HEK293 (cell line): ENCODE measurements at regions not wholly inside any gene's neighbourhood (a gene's known extent, or its start where the extent isn't known, plus 50 kb on each side); places are given as distances from the start of the nearest gene placed in this dataset.

Source experiments
- GLIS2 ChIP-seq: fragments of 450-650 bp; formaldehyde crosslinking; IDR thresholded peaks from 2 replicates; pipeline ENCODE4 v1.5.1; 2016; ENCODE audit warnings: missing biosample characterization, missing genetic modification characterization
- HOXA7 ChIP-seq: sonication (generic); formaldehyde crosslinking; IDR thresholded peaks from 2 replicates; pipeline ENCODE4 v1.8.1; 2022; ENCODE audit warnings: missing genetic modification reagents, borderline replicate concordance
- KLF7 ChIP-seq: fragments of 450-650 bp; formaldehyde crosslinking; IDR thresholded peaks from 2 replicates; pipeline ENCODE4 v1.5.1; 2016; ENCODE audit warnings: missing biosample characterization, missing genetic modification characterization, borderline replicate concordance
- OSR2 ChIP-seq: fragments of 450-650 bp; formaldehyde crosslinking; IDR thresholded peaks from 2 replicates; pipeline ENCODE4 v1.5.1; 2016; ENCODE audit warnings: missing biosample characterization, missing genetic modification characterization
- SCRT2 ChIP-seq: fragments of 450-650 bp; formaldehyde crosslinking; IDR thresholded peaks from 2 replicates; pipeline ENCODE4 v1.5.1; 2016; ENCODE audit warnings: missing biosample characterization, missing genetic modification characterization
- ZBTB1 ChIP-seq: fragments of 450-650 bp; formaldehyde crosslinking; IDR thresholded peaks from 2 replicates; pipeline ENCODE4 v1.5.1; 2016; ENCODE audit warnings: missing biosample characterization, missing genetic modification characterization
- ZFP41 ChIP-seq: fragments of 450-650 bp; formaldehyde crosslinking; IDR thresholded peaks from 2 replicates; pipeline ENCODE4 v1.5.1; 2016; ENCODE audit warnings: missing biosample characterization, missing genetic modification characterization, borderline replicate concordance
- ZNF138 ChIP-seq: fragments of 450-650 bp; formaldehyde crosslinking; IDR thresholded peaks from 2 replicates; pipeline ENCODE4 v1.5.1; 2016; ENCODE audit warnings: missing biosample characterization, missing genetic modification characterization, borderline replicate concordance
- ZNF146 ChIP-seq: fragments of 450-650 bp; formaldehyde crosslinking; IDR thresholded peaks from 2 replicates; pipeline ENCODE4 v1.5.1; 2016; ENCODE audit warnings: missing biosample characterization, missing genetic modification characterization
- ZNF239 ChIP-seq: fragments of 450-650 bp; formaldehyde crosslinking; IDR thresholded peaks from 2 replicates; pipeline ENCODE4 v1.5.1; 2016; ENCODE audit warnings: missing biosample characterization, missing genetic modification characterization
- ZNF37A ChIP-seq: fragments of 450-650 bp; IDR thresholded peaks from 2 replicates; pipeline ENCODE4 v1.5.1; 2018; ENCODE audit warnings: missing biosample characterization, missing genetic modification characterization
- ZNF423 ChIP-seq: fragments of 450-650 bp; formaldehyde crosslinking; IDR thresholded peaks from 2 replicates; pipeline ENCODE4 v1.5.1; 2016; ENCODE audit warnings: missing biosample characterization, missing genetic modification characterization
- ZNF48 ChIP-seq: fragments of 450-650 bp; formaldehyde crosslinking; IDR thresholded peaks from 2 replicates; pipeline ENCODE4 v1.5.1; 2016; ENCODE audit warnings: missing biosample characterization, missing genetic modification characterization
- ZNF548 ChIP-seq: fragments of 450-650 bp; formaldehyde crosslinking; IDR thresholded peaks from 2 replicates; pipeline ENCODE4 v1.5.1; 2016; ENCODE audit warnings: missing biosample characterization, missing genetic modification characterization
- ZNF549 ChIP-seq: fragments of 450-650 bp; IDR thresholded peaks from 2 replicates; pipeline ENCODE4 v1.5.1; 2018; ENCODE audit warnings: missing biosample characterization, missing genetic modification characterization, mild to moderate bottlenecking, inconsistent platforms, moderate library complexity
- ZNF610 ChIP-seq: fragments of 450-650 bp; formaldehyde crosslinking; IDR thresholded peaks from 2 replicates; pipeline ENCODE4 v1.5.1; 2016; ENCODE audit warnings: missing biosample characterization, missing genetic modification characterization, borderline replicate concordance
- ZNF621 ChIP-seq: fragments of 450-650 bp; formaldehyde crosslinking; IDR thresholded peaks from 2 replicates; pipeline ENCODE4 v1.5.1; 2017; ENCODE audit warnings: missing biosample characterization, missing genetic modification characterization
- ZNF677 ChIP-seq: fragments of 450-650 bp; IDR thresholded peaks from 2 replicates; pipeline ENCODE4 v1.5.0; 2018; ENCODE audit warnings: missing biosample characterization, mild to moderate bottlenecking, missing genetic modification characterization, moderate library complexity
- ZNF777 ChIP-seq: fragments of 450-650 bp; formaldehyde crosslinking; IDR thresholded peaks from 2 replicates; pipeline ENCODE4 v1.5.1; 2017; ENCODE audit warnings: missing biosample characterization, missing genetic modification characterization, borderline replicate concordance
- ZSCAN16 ChIP-seq: fragments of 450-650 bp; formaldehyde crosslinking; IDR thresholded peaks from 2 replicates; pipeline ENCODE4 v1.5.1; 2016; ENCODE audit warnings: missing biosample characterization, missing genetic modification characterization
- ZSCAN23 ChIP-seq: fragments of 450-650 bp; formaldehyde crosslinking; IDR thresholded peaks from 2 replicates; pipeline ENCODE4 v1.5.1; 2016; ENCODE audit warnings: missing biosample characterization, missing genetic modification characterization
- TF ChIP-seq, protein P1 (sequence below): fragments of 450-650 bp; formaldehyde crosslinking; IDR thresholded peaks from 2 replicates; pipeline ENCODE4 v1.5.1; 2017; ENCODE audit warnings: missing biosample characterization, missing genetic modification characterization
- TF ChIP-seq, protein P2 (sequence below): fragments of 450-650 bp; formaldehyde crosslinking; IDR thresholded peaks from 2 replicates; pipeline ENCODE4 v1.5.1; 2017; ENCODE audit warnings: missing biosample characterization, missing genetic modification characterization
- TF ChIP-seq, protein P3 (sequence below): fragments of 450-650 bp; formaldehyde crosslinking; IDR thresholded peaks from 2 replicates; pipeline ENCODE4 v1.5.1; 2016; ENCODE audit warnings: missing biosample characterization, missing genetic modification characterization, borderline replicate concordance
- TF ChIP-seq, protein P4 (sequence below): fragments of 450-650 bp; formaldehyde crosslinking; IDR thresholded peaks from 2 replicates; pipeline ENCODE4 v1.5.1; 2016; ENCODE audit warnings: missing biosample characterization, missing genetic modification characterization
- TF ChIP-seq, protein P5 (sequence below): fragments of 450-650 bp; formaldehyde crosslinking; IDR thresholded peaks from 2 replicates; pipeline ENCODE4 v1.5.1; 2016; ENCODE audit warnings: missing biosample characterization, missing genetic modification characterization
- TF ChIP-seq, protein P6 (sequence below): IDR thresholded peaks from 2 replicates; pipeline ENCODE4 v1.6.1; 2011; ENCODE audit warnings: mild to moderate bottlenecking, low read depth, low read length, borderline replicate concordance

DNA sequence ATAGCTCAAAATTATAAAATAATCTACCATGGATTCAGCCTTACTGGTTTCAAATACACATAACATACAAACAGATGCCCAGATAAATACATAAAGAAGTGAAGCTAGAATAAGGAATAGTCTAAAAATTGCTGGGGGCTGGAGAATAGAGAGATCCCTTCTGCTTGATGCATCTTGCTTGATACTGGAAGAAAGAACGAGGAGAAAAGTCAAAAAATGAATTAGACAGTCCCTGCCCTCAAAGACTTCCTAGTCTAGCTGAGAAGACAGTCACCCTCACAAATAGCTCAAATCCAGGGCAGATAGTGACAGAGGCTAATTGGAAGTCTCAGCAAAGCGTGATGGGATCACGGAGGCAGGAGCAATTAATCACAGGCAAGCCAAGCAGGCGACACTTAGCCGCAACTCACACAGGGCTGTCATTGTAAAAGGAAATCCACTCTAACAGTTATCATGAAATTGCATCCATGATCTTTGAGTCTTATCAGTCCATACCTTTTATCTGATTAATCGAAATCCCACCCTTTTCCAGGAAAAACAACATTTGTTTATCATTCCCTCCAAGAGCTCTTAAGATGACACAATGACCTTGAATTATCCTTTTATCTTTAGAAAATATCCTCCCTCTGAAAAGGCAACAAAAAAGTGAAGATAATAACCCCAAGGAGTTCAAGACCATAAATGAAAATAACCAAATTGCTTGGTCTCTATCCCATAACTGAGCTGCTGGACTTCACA is 59.7 kb upstream of the TIAM1 start (continued):
- TF ChIP-seq ZNF138 (no peak), ZSCAN16 (tag by site-specific recombination) (no peak), ZNF549 (tag by site-specific recombination) (no peak), ZNF423 (tag by site-specific recombination) (no peak), OSR2 (tag by site-specific recombination) (peak; percentile 95), ZNF621 (no peak), ZNF48 (tag by site-specific recombination) (no peak), HOXA7 (CRISPR knock-in tag) (no peak), ZSCAN23 (tag by site-specific recombination) (no peak), ZNF146 (tag by site-specific recombination) (no peak), GLIS2 (tag by site-specific recombination) (no peak), KLF7 (tag by site-specific recombination) (no peak; the same call in 1 of the 2 replicates), ZNF677 (tag by site-specific recombination) (no peak), ZFP41 (tag by site-specific recombination) (no peak), ZNF548 (tag by site-specific recombination) (no peak), ZNF610 (tag by site-specific recombination) (0 out of 2 replicates have a peak, but pooled peaks have one; percentile 50), ZNF239 (tag by site-specific recombination) (no peak), ZNF37A (no peak), ZNF777 (tag by site-specific recombination) (no peak), SCRT2 (tag by site-specific recombination) (no peak), ZBTB1 (tag by site-specific recombination) (no peak)
- TF ChIP-seq, protein P1, sequence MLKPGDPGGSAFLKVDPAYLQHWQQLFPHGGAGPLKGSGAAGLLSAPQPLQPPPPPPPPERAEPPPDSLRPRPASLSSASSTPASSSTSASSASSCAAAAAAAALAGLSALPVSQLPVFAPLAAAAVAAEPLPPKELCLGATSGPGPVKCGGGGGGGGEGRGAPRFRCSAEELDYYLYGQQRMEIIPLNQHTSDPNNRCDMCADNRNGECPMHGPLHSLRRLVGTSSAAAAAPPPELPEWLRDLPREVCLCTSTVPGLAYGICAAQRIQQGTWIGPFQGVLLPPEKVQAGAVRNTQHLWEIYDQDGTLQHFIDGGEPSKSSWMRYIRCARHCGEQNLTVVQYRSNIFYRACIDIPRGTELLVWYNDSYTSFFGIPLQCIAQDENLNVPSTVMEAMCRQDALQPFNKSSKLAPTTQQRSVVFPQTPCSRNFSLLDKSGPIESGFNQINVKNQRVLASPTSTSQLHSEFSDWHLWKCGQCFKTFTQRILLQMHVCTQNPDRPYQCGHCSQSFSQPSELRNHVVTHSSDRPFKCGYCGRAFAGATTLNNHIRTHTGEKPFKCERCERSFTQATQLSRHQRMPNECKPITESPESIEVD (tag by site-specific recombination), result peak; percentile 79; the same call in 1 of the 2 replicates
- TF ChIP-seq, protein P2, sequence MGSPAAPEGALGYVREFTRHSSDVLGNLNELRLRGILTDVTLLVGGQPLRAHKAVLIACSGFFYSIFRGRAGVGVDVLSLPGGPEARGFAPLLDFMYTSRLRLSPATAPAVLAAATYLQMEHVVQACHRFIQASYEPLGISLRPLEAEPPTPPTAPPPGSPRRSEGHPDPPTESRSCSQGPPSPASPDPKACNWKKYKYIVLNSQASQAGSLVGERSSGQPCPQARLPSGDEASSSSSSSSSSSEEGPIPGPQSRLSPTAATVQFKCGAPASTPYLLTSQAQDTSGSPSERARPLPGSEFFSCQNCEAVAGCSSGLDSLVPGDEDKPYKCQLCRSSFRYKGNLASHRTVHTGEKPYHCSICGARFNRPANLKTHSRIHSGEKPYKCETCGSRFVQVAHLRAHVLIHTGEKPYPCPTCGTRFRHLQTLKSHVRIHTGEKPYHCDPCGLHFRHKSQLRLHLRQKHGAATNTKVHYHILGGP (tag by site-specific recombination), result peak; percentile 87
- TF ChIP-seq, protein P3, sequence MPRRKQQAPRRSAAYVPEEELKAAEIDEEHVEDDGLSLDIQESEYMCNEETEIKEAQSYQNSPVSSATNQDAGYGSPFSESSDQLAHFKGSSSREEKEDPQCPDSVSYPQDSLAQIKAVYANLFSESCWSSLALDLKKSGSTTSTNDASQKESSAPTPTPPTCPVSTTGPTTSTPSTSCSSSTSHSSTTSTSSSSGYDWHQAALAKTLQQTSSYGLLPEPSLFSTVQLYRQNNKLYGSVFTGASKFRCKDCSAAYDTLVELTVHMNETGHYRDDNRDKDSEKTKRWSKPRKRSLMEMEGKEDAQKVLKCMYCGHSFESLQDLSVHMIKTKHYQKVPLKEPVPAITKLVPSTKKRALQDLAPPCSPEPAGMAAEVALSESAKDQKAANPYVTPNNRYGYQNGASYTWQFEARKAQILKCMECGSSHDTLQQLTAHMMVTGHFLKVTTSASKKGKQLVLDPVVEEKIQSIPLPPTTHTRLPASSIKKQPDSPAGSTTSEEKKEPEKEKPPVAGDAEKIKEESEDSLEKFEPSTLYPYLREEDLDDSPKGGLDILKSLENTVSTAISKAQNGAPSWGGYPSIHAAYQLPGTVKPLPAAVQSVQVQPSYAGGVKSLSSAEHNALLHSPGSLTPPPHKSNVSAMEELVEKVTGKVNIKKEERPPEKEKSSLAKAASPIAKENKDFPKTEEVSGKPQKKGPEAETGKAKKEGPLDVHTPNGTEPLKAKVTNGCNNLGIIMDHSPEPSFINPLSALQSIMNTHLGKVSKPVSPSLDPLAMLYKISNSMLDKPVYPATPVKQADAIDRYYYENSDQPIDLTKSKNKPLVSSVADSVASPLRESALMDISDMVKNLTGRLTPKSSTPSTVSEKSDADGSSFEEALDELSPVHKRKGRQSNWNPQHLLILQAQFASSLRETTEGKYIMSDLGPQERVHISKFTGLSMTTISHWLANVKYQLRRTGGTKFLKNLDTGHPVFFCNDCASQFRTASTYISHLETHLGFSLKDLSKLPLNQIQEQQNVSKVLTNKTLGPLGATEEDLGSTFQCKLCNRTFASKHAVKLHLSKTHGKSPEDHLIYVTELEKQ, result peak; percentile 86; the same call in 1 of the 2 replicates
- TF ChIP-seq, protein P4, sequence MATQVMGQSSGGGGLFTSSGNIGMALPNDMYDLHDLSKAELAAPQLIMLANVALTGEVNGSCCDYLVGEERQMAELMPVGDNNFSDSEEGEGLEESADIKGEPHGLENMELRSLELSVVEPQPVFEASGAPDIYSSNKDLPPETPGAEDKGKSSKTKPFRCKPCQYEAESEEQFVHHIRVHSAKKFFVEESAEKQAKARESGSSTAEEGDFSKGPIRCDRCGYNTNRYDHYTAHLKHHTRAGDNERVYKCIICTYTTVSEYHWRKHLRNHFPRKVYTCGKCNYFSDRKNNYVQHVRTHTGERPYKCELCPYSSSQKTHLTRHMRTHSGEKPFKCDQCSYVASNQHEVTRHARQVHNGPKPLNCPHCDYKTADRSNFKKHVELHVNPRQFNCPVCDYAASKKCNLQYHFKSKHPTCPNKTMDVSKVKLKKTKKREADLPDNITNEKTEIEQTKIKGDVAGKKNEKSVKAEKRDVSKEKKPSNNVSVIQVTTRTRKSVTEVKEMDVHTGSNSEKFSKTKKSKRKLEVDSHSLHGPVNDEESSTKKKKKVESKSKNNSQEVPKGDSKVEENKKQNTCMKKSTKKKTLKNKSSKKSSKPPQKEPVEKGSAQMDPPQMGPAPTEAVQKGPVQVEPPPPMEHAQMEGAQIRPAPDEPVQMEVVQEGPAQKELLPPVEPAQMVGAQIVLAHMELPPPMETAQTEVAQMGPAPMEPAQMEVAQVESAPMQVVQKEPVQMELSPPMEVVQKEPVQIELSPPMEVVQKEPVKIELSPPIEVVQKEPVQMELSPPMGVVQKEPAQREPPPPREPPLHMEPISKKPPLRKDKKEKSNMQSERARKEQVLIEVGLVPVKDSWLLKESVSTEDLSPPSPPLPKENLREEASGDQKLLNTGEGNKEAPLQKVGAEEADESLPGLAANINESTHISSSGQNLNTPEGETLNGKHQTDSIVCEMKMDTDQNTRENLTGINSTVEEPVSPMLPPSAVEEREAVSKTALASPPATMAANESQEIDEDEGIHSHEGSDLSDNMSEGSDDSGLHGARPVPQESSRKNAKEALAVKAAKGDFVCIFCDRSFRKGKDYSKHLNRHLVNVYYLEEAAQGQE (tag by site-specific recombination), result peak; percentile 41; the same call in 1 of the 2 replicates
- TF ChIP-seq, protein P5, sequence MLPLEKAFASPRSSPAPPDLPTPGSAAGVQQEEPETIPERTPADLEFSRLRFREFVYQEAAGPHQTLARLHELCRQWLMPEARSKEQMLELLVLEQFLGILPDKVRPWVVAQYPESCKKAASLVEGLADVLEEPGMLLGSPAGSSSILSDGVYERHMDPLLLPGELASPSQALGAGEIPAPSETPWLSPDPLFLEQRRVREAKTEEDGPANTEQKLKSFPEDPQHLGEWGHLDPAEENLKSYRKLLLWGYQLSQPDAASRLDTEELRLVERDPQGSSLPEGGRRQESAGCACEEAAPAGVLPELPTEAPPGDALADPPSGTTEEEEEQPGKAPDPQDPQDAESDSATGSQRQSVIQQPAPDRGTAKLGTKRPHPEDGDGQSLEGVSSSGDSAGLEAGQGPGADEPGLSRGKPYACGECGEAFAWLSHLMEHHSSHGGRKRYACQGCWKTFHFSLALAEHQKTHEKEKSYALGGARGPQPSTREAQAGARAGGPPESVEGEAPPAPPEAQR (tag by site-specific recombination), result no peak
- TF ChIP-seq, protein P6, sequence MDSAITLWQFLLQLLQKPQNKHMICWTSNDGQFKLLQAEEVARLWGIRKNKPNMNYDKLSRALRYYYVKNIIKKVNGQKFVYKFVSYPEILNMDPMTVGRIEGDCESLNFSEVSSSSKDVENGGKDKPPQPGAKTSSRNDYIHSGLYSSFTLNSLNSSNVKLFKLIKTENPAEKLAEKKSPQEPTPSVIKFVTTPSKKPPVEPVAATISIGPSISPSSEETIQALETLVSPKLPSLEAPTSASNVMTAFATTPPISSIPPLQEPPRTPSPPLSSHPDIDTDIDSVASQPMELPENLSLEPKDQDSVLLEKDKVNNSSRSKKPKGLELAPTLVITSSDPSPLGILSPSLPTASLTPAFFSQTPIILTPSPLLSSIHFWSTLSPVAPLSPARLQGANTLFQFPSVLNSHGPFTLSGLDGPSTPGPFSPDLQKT, result no peak
